Kidney tubule cell (primary cell): ENCODE measurements at regions not wholly inside any gene's neighbourhood (a gene's known extent, or its start where the extent isn't known, plus 50 kb on each side); places are given as distances from the start of the nearest gene placed in this dataset.

Experiments used
- DNase-seq: peaks from one replicate; pipeline ENCODE4 v3.0.0-alpha.2; 2018; ENCODE audit warnings: low spot score

DNA sequence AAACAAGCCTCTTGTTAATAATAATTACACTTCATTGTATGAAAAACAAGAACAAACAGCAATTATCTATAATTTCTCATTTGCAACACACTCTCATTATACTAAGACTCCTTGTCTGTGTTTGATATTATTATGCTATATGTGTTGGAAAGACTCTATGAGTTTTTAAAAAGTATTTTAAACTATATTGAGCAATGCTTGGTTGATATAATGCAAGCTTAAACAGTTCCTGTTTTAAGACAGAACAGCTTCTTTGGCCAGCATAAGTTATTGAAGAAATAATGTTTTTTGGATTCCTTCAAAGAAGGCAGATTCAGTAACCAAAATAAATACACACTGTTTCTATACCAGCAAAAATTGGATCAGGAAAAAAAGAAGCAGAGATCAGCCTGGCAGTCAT, 871.4 kb downstream of the MAT2B start:
- no peak for DNase-seq

DNA sequence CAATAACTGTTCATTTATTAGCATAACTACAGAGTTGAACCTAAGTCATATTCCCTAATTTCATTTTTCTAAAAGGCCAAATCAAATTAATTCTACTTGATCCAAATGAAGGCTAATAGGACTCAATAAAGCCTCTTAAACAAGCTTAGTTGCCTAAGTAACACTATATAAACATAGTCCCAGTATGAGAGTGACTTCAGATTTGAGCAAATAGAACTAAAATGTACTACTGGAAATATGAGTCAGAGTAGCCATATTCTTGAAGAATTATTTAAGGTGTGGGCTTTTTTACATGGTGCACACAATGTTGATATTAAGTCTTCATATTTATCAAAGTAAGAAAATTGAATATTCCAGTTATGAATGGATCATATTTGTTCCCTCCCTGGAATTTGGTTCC, 872.3 kb downstream of the MAT2B start:
- no peak for DNase-seq

DNA sequence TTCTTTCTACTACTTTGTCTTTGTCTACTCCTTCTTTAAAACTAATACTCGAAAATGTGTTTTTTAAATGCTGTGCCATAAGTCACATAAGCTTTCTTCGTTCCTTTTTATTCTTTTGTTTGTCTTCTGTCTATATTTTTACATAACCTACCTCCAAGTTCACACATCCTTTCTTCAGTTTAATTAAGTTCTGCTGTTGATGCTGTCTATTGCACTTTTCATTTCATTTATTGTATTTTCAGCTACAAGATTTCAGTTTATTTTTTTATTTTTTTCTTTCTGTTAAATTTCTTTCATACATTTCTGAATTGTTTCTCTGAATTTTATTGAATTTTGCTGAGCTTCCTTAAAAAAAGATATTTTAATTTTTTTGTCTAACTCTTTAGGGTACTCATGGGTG, 878.2 kb downstream of the MAT2B start:
- DNase-seq: no peak

DNA sequence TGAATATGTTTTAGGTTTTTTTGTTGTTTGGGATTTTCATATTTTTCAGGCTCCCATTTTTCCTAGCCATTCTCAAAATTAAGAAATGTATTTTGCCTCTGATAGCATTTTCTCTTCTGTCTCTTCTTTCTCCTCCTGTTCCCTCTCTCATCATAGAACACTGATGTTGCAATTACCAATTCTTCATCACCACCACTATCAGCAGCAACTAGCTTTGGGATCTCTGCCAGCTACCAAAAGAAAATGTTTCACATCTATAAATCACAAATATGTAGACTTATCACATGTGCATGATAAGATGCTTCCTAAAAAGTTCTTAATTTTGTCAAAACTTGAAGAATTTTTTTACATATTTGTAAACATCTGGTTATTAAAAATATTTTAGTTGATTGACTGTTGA, 887.1 kb downstream of the MAT2B start:
- no peak for DNase-seq

DNA sequence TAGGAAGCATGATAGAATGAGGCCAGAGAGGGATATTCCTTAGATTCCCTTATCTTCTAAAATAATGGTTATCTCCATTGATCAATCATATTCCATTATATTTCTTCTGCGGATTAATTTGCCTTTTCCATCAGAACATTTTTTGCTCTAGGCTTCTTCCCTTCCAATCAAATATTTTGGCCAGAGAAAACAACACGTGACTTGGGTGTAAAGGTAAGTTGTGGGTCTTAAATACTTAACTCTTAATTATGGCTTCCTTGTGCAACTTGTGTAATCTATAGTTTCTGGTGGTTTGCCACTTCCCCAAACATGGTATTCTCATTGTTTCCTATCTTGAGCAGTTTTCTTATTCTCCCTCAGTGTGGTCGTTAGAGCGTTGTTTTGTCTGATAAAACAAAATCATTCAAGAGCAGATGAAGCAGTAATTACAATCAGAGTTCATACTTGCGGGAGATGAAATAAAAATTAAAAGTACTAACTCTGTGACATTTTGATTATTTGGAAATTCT, 889.3 kb downstream of the MAT2B start:
- DNase-seq: no peak

DNA sequence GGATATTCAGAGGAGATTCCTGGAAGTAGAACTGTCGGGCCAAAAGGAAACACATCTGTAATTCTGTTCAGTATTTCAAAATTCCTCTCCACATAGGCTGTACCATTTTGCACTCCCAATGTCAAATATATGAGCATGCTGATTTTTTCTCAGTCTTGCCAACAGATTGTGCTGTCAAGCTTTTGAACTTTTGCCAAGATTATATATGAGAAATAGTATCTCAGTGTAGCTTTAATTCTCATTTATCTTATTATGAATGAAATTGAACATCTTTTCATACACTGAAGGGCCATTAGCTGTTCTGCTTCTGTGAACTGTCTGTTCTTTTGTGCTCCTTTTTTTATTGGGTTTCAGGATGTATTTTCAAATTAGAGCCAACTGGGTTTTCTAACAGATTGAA, 907.1 kb downstream of the MAT2B start:
- no peak for DNase-seq

DNA sequence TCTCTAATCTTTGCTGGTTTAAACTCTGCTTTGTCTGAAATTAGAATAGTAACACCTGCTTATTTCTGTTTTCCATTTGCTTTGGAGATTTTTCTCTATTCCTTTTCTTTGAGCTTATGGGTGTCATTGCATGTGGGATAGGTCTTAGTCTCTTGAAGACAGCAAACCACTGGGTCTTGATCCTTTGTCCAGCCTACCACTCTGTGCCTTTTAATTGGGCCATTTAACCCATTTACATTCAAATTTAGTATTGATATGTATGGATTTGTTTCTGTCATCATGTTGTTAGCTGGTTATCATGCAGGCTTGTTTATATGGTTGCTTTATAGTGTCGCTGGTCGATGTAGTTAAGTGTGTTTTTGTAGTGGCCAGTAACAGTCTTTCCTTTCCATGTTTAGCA, 914.7 kb downstream of the MAT2B start:
- no peak for DNase-seq

DNA sequence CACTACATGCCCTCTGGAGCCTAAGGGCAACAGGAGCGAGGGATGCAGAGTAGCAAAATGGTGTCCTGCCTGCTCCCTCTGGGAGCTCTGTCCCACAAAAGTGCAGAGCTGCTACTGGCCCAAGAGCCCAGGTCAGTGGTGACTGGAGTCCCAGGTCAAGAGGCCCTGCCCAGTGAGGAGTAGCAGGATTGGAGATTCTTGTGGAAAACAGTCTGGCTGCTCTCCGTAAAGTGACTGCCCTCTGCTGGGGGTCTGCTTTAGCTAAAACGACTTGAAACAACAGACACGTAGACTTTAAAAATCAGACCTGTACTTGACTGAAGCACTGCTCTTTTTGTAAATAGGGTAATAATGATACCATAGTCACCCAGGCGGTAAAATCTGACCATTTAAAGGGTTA, 917.0 kb downstream of the MAT2B start:
- no peak for DNase-seq

DNA sequence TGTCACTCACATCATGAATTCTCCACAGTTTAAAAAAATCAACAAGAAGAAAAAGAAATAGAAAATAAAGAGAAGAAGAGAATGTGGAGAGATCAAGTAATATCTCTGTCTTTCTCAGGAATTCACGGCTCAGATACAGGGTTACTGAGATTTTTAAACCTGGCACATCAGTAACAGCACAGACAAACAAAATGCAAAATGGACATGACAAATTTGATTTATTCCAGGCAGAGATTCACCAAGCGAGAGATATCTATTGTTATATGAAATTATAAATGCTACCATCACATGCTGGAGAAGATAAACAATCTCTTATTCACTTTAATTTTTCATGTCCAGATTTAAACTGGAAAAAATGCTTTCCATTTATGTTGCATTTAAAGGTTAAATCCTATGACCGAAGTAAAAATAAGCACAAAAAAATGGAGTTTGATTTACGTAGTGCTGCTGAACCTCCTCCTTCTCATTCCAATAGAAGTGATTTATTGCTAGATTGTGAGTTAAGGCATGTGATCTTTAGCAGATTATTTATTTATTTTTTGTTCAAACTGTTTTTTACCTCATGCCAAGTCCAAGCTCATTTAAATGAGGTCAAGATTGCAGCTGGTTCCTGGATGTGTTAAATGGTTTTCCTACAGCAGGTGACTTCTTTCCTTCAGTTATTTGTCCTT, 926.4 kb downstream of the MAT2B start:
- DNase-seq: no peak

DNA sequence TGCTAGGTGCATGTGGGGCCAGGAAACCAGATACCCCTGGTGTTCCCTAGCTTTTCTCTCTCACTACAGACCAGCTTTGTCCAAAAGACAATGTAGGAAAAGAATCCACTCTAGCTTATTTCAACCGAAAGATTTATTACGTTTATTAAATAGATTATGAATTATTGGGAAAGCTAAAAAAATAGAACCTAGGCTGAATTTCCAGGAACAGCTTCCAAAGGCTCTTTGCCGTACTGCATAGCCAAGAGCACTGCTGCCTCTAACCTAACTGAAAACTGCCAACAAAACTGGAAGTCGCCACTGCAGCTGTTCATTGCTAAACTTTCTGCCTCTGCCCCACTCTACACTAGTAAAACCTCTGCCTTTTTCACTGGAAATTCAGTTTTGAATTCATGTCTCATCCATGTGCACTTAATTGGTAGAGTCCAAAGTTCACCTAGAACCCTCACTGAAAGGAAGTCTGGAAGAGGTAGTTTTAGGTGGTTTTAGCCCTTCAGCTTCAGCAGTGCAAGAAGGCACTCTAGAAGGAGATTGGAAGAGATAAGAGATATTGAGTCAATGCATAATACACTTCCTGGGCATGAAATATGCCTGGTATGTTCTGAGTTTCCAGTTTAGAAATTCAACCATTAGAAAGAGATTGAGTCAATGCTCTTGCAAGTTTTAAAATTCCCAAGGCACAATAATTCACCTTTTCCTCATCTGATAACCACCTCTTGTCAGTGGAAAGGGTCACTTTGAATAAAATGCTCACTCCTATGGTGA, 927.9 kb downstream of the MAT2B start:
- peak; percentile 3 for DNase-seq

DNA sequence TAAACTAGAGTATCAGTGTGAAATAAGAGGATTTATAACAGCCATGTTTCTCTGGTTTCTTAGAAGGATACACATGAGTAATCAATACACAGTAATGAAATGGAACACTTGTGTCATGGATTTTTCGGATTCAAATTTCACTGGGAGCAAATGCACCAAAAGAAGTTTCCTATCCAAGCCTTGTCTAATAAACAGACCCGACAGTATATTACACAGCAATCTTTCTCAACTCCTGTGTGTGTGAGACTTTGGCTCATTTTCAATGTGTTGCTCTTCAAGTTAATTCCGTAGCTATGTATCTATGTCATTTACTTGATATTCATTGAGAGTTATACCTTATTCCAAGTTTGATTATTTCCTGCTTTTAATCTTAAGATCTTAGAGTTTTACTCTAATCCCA, 930.2 kb downstream of the MAT2B start:
- DNase-seq: no peak

DNA sequence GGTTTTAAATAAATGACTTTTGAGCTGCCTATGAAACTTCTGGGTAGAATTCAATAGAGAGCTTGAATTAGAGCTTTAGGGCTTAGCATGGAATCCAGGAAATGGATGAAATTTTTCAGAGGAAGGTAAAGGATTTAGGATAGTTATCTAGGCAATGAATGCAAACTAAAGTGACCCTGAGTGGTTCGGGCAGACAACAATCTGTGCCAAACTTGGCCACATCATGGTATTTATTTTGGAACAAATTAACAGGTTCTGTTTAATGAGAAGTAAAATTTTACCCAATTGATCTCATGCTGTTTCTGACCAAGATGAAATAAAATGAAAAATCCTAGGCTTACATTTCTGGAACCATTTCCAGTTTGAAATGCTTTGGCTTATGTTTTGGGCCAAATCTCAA, 934.4 kb downstream of the MAT2B start:
- DNase-seq: no peak

DNA sequence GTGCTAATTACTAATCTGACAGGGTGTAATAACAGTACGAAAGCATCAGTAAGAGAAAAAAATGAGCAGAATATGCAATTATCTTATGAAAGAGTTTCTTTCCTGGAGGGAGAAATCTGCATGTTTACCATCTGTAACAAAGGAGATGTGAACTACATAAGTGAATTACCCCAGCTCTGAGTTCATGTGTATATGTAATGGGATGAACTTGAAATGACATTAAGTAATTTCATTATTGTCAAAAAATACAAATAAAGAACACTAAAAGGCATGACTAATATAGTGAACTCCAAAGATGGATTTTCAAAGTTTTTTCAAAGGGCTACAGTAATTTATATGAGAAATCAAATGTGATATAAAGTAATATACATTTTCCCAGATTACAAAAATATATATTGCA, 944.0 kb downstream of the MAT2B start:
- DNase-seq: no peak

DNA sequence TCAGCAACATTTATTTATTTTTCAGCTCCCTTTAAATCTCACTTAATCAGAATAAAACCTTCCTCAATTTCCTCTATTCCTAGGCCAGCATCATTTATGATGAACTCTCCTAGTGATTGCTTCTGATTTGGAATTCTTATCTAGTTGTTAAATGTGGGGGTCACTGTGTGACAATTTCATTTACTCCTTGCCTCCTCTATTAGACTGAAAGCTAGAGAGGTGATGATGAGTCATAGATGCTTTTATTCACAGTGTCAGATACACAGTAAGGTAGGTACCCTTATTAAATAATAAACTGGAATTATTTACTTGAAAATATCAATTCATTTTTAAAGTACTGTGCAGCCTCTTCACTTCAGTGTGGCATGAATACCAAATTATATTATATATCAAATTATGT, 960.6 kb downstream of the MAT2B start:
- no peak for DNase-seq

DNA sequence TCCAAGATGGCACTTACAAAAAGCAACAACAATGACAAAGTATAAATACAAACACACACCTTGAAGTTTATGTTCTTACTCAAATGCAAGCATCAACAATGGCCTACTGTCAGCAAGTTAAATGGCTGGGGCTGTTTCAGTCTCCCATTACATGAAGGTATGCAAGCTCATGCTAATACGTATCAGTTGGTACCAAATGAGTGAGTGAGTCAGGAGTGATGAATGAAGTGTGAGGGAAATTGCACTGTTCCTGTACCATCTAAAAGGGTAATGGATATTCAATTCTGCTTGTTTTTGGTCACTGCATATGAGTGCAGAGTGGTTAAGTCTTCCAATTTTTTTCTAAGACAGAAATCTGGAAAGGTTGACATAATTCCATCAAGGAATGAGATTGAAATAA, 964.9 kb downstream of the MAT2B start:
- no peak for DNase-seq

DNA sequence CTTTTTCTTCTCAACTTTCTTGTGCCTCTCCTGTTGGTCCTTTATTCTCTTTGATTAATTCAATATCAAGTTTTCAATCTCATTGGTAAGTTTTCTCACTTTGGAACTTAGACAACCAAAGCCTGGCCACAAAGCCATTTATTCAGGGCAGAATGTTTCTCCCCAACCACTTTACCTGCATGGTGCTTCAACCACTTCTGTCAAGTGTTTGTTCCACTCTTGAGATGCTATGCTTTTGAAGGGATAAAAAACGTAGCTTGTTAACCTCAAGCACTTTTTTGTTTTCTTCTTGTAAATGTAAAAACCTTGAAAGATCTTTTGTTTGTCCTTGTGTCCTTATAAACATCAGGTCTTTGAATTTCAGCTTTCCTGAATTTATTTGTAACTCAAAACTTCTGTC, 966.7 kb downstream of the MAT2B start:
- no peak for DNase-seq

DNA sequence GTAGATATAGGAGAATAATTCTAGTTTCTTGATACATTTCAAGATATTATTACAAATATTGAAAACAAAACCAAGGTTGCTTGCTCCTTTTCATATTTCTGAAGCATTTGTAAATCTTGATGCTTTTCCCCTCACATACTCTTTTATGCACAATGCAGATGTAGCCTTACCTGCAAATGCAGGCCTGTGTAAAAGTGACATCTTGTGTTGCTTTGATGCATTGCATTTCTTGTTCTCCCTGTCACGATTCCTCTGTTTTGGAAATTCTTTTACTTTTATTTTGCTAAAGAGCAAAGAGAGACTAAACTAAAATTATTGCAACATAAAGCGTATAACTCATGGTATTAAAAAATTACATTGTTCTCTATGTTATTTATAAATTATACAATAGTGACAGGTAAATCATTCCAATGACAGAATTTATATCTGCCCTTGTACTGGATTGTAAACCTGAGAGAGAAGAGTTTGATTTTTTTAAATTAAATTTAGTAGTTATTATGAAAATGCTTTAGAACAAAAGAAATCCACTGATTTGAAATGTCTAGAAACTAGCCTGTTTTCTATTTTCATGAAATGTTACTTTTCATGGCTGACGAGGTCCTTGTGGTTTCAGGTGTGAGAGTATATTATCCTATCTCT, 970.0 kb downstream of the MAT2B start:
- peak; percentile 36 for DNase-seq

DNA sequence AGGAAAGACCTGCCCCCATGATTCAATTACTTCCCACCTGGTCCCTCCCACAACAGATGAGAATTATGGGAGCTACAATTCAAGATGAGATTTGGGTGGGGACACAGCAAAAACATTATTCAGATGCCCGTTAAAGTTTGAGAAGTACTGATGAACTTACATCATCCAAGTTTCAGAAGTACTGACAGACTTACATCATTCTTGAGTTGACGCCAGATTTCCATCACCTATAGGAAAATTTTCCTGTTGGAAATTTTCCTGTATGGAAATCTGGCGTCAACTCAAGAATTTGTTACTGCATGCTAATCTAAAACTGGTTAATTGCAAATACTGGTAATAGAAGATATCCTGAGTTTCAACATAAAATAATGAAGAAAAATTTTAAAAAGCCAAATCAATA, 975.9 kb downstream of the MAT2B start:
- DNase-seq: no peak

DNA sequence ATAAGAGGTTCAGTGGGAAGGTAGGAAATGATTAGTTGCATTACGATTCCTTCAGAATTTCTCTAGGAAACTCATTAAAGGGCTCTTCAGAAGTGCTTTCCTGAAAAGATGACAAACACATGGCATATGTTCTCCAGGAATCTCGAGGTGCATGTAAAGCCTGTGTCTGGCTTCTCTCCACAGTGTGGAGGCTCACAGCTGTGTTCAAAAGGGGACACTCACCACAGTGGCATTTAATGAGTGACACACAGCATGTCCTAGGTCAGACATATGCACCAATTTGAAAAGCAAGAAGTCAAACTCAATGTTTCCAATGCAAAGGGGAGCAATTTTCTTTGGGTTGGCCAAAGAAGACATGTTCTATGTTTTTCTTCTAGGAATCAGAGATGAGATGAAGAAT, 976.9 kb downstream of the MAT2B start:
- DNase-seq: no peak

DNA sequence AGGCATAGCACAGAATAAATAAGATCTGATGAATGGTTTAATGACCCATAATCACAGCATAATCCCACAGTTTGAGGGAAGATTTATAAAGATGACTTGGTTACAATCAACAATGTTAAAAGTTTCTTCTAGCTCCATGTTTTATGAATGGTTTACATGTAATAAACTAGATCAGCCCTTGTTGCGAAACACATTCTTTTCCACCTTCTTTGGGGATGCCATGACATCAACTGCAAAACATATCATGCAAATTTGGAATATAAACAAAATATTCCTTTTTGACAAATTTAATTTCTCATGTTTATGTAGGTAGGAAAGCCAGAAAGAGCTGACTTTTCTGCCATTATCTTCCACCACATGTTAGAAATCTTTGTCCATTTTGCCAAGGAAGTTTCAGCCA, 979.5 kb downstream of the MAT2B start:
- DNase-seq: no peak

DNA sequence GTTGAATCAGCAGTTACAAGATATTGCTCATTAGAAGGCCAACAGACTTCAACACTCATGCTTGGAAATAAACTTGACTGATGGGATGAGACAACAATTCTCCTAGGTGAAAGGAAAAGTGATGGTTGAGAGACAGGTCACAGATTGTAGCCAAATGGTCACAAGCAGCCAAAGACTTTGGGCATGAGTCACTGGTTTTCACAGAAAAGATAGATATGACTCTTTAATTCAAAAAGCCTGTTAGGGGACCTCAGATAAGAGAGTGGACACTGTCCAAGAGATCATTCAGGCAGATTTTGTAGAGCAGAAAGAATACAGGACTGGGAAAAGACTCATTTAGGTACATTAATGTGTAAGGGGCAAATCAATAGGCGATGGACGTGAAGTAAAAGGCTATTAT, 982.5 kb downstream of the MAT2B start:
- DNase-seq: no peak

DNA sequence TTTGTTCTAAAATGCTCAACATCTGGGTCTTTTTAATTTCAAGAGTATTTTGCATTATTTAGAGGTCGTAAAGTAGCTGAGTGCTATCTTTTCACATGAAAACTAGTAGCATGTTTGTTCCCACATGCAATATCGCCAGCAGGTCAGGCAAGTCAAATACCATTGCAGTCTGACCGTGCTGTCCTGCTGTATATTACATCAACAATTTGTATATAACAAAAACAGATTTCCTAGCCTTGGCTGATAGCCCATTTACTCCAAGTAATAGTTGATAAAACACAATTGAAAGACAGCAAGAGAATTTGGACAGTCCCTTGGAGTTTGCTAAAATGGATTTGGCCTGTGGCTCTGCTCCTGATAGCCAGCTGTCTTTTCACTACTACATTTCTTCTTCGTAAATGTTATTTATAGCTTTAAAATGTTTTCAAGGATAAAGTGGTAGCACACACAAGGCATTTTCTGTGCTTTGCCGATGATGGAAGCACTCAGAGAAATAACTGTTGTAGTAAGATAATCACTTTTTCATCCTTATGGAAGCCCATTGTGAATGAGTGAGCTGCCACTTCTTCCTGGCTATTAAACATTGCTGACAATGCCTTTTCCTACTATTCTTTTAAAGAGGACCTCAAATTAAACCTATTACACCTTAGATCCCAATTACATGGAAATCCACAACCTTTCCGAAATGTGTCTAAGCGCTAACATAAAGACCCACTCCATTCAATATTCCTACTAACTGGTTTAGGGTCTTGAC, 992.1 kb downstream of the MAT2B start:
- no peak for DNase-seq

DNA sequence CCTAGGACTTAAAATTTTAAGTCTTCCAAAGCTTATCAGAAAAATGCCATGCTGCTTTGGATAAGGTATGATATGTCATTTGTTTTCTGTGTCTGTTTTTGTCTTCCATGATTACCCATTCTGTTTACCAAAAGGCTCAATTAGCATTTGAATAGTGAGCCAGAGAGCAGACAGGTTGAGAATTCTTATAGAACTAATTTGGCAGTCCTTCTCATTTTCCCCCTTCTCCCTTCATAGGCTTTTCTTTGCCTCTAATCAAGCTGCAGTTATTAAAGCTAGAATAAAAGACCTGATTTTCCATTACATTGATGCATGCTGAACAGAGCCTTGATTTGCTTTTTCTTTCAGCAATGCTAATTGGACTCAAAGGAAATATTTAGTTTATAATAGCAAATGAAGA, 993.0 kb downstream of the MAT2B start:
- DNase-seq: no peak
